Nucleus accumbens (tissue), 56 donors: ENCODE measurements at regions not wholly inside any gene's neighbourhood (a gene's known extent, or its start where the extent isn't known, plus 50 kb on each side); places are given as distances from the start of the nearest gene placed in this dataset.
"Not testable (repeated sequence)": the region's sequence is repeated elsewhere in the genome, so short reads cannot be mapped to it uniquely, and the experiment has no call there.

Experiments
- DNase-seq, 56 donors: peaks; one replicate each; lab custom pipeline; 2025; lab: John Stamatoyannopoulos, UW

- not testable (repeated sequence) for DNase-seq
Measured at GRCh38 chr11:96588793-96589192, 199.0 kb downstream of the JRKL start.

GRCh38 chr11:96595011-96595410, 205.2 kb downstream of the JRKL start:
- no peak for DNase-seq

GRCh38 chr11:96607864-96608558, 218.2 kb downstream of the JRKL start:
- no peak for DNase-seq

- no peak for DNase-seq
Measured at GRCh38 chr11:96614101-96614500, 224.3 kb downstream of the JRKL start.

- DNase-seq, result no peak
Measured at GRCh38 chr11:96614846-96615245, 225.0 kb downstream of the JRKL start.

- no peak for DNase-seq
Measured at GRCh38 chr11:96620464-96621044, 230.7 kb downstream of the JRKL start.

- DNase-seq, result no peak
Measured at GRCh38 chr11:96621161-96621560, 231.3 kb downstream of the JRKL start.

- DNase-seq, result no peak
Measured at GRCh38 chr11:96622026-96622634, 232.3 kb downstream of the JRKL start.

- DNase-seq, result no peak
Measured at GRCh38 chr11:96624126-96624525, 234.3 kb downstream of the JRKL start.

GRCh38 chr11:96627376-96627775, 237.6 kb downstream of the JRKL start:
- DNase-seq, result no peak

- no peak for DNase-seq
Measured at GRCh38 chr11:96635655-96636054, 245.8 kb downstream of the JRKL start.

GRCh38 chr11:96641261-96641660, 251.4 kb downstream of the JRKL start:
- no peak for DNase-seq

- no peak for DNase-seq
Measured at GRCh38 chr11:96642583-96642982, 252.8 kb downstream of the JRKL start.

GRCh38 chr11:96643173-96643572, 253.4 kb downstream of the JRKL start:
- DNase-seq, result no peak

- no peak for DNase-seq
Measured at GRCh38 chr11:96647621-96648020, 257.8 kb downstream of the JRKL start.

- no peak for DNase-seq
Measured at GRCh38 chr11:96648991-96649390, 259.2 kb downstream of the JRKL start.

- no peak for DNase-seq
Measured at GRCh38 chr11:96652516-96652915, 262.7 kb downstream of the JRKL start.

- no peak for DNase-seq
Measured at GRCh38 chr11:96655474-96655873, 265.7 kb downstream of the JRKL start.

GRCh38 chr11:96658436-96658835, 268.6 kb downstream of the JRKL start:
- no peak for DNase-seq

GRCh38 chr11:96664110-96664509, 274.3 kb downstream of the JRKL start:
- DNase-seq, result no peak

- DNase-seq, result no peak
Measured at GRCh38 chr11:96680211-96681018, 290.6 kb downstream of the JRKL start.
